Kidney (tissue), 13 donors: ENCODE measurements at regions not wholly inside any gene's neighbourhood (a gene's known extent, or its start where the extent isn't known, plus 50 kb on each side); places are given as distances from the start of the nearest gene placed in this dataset.

Source experiments
- DNase-seq, 5 donors: peaks; one replicate each; pipeline ENCODE4 v3.0.0-alpha.2; 2013 to 2020
- FAIRE-seq: peaks from 2 replicates; lab custom pipeline; 2012; peaks lifted over from hg19 to GRCh38; lab: Jason Lieb, UNC
- H3K27ac ChIP-seq, 2 donors: one replicate each; pipeline ENCODE4 v1.7.0; 2013; ENCODE audit warnings: low read depth in 2 of 2, low read length in 2 of 2, inconsistent platforms in 1 of 2
- H3K27me3 ChIP-seq: one replicate; pipeline ENCODE4 v1.7.1; 2013; ENCODE audit warnings: low read length, inconsistent platforms; ENCODE audit not compliant: control insufficient read depth, insufficient read depth
- H3K36me3 ChIP-seq, 3 donors: one replicate each; pipeline versions ENCODE4 v1.7.0 to v1.7.1; 2013; ENCODE audit warnings: low read length in 3 of 3, control low read depth in 1 of 3, inconsistent platforms in 1 of 3; ENCODE audit not compliant: insufficient read depth in 3 of 3, control insufficient read depth in 2 of 3
- H3K4me1 ChIP-seq, 3 donors: one replicate each; pipeline versions ENCODE4 v1.7.0 to v1.7.1; 2013; ENCODE audit warnings: low read length in 3 of 3, inconsistent platforms in 1 of 3, low read depth in 1 of 3; ENCODE audit not compliant: control insufficient read depth in 2 of 3, insufficient read depth in 2 of 3
- H3K4me3 ChIP-seq, 3 donors: one replicate each; pipeline versions ENCODE4 v1.7.0 to v1.8.1; 2013; ENCODE audit warnings: low read length in 3 of 3, control low read depth in 1 of 3, inconsistent platforms in 1 of 3
- H3K9ac ChIP-seq, 3 donors: one replicate each; pipeline versions ENCODE4 v1.7.0 to v1.7.1; 2013; ENCODE audit warnings: low read length in 3 of 3, control low read depth in 1 of 3, inconsistent platforms in 1 of 3
- H3K9me3 ChIP-seq, 3 donors: one replicate each; pipeline versions ENCODE4 v1.7.0 to v1.7.1; 2013; ENCODE audit warnings: low read length in 3 of 3, control low read depth in 1 of 3, inconsistent platforms in 1 of 3; ENCODE audit not compliant: control insufficient read depth in 2 of 3, insufficient read depth in 1 of 3
- CTCF ChIP-seq: IDR thresholded peaks from 3 replicates; pipeline ENCODE4 v1.5.1; 2012; ENCODE audit warnings: mild to moderate bottlenecking, moderate library complexity, borderline replicate concordance; ENCODE audit not compliant: insufficient read depth; ENCODE audit errors: extremely low read depth
- intact Hi-C: fragments of 100-400 bp; cut with DNase I; formaldehyde crosslinking; loops from one replicate; pipeline ENCODE4 v1.11.1; 2022
- donor health status: control.
- donor health status: control.
- donor health status: control.
- donor health status: control.
- donor health status: control.
- donor health status: DM: yes; HTN: yes; CAD: no.
- donor health status: Normal renal cell carcinoma (clear cell type).

DNA sequence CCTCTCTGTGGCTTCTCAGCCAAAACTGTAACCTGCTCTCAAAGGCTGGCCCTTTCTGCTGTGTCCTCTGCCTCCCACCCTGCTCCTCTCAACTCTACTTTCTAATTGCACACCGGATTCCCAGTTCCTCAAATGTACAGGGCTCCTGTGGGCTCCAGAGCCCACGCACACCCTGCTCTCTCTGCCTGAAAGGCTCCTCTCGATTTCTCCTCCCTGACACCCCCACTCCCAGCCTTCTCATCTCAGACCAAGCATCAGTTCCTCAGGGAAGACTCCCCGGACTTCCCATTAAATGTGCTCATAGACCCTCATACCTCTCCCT is 111.7 kb upstream of the STEAP1B start:
- no peak overlapping the region for H3K9ac ChIP-seq
- no peaks in the 10 kb centered on the region for H3K36me3 ChIP-seq
- H3K27me3 ChIP-seq: no peaks in the 10 kb centered on the region
- H3K27ac ChIP-seq: no peak overlapping the region
- no peak for TF ChIP-seq CTCF
- DNase-seq (no peak), FAIRE-seq (no peak)
- intact Hi-C loops: no loop called here
- no peaks in the 10 kb centered on the region for H3K9me3 ChIP-seq
- no peak overlapping the region for H3K4me3 ChIP-seq
- no peaks in the 10 kb centered on the region for H3K4me1 ChIP-seq

GRCh38 chr7:22610951-22611757 is 111.2 kb upstream of the STEAP1B start:
- Histone ChIP-seq H3K4me3 (no peak overlapping the region), H3K9ac (no peak overlapping the region), H3K36me3 (no peaks in the 10 kb centered on the region), H3K27me3 (no peaks in the 10 kb centered on the region), H3K9me3 (no peaks in the 10 kb centered on the region), H3K27ac (no peak overlapping the region), H3K4me1 (no peaks in the 10 kb centered on the region)
- intact Hi-C loops: no loop called here
- FAIRE-seq: no peak
- DNase-seq: no peak
- TF ChIP-seq CTCF: no peak

GRCh38 chr7:22610263-22610662 is 110.3 kb upstream of the STEAP1B start:
- DNase-seq (no peak), FAIRE-seq (no peak)
- no peaks in the 10 kb centered on the region for H3K27me3 ChIP-seq
- no peak for TF ChIP-seq CTCF
- H3K27ac ChIP-seq: no peak overlapping the region
- no peak overlapping the region for H3K9ac ChIP-seq
- H3K4me3 ChIP-seq: no peak overlapping the region
- intact Hi-C loops: no loop called here
- no peaks in the 10 kb centered on the region for H3K4me1 ChIP-seq
- no peaks in the 10 kb centered on the region for H3K9me3 ChIP-seq
- H3K36me3 ChIP-seq: no peaks in the 10 kb centered on the region

DNA sequence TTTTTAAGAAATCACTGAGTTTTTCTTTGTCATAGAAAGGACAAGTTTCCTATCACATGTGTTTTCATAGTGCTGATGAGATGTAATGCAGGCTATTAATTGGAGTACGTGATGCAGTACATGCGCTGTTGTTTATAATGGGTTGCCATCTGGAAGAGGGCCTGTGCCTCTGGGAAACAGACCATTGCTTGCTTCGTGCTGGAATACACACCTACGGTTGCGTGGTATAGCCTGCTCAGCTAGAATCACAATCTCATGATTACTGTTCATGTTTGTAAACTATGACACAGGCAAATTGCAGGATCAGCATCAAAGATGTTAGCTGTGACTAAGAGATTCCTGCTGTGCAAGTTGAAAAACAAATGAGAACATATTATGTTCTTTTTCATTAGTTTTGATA is 107.2 kb upstream of the STEAP1B start:
- Histone ChIP-seq H3K27me3 (no peaks in the 10 kb centered on the region), H3K27ac (no peak overlapping the region), H3K9ac (no peak overlapping the region), H3K36me3 (no peaks in the 10 kb centered on the region), H3K4me3 (no peak overlapping the region), H3K4me1 (no peaks in the 10 kb centered on the region), H3K9me3 (no peaks in the 10 kb centered on the region)
- TF ChIP-seq CTCF: no peak
- no peak for FAIRE-seq
- no peak for DNase-seq
- intact Hi-C loops: no loop called here
